Trophoblast cell (in vitro differentiated cells and primary cell): ENCODE measurements at regions not wholly inside any gene's neighbourhood (a gene's known extent, or its start where the extent isn't known, plus 50 kb on each side); places are given as distances from the start of the nearest gene placed in this dataset.

ENCODE experiments used
- DNase-seq, 2 donors: peaks; one replicate each; pipeline ENCODE4 v3.0.0-alpha.2; 2016
- H2AFZ ChIP-seq: 2 replicates; pipeline ENCODE4 v1.6.1; 2013; ENCODE audit warnings: low read length, moderate library complexity, mild to moderate bottlenecking; ENCODE audit not compliant: insufficient read depth, poor library complexity
- H2AK5ac ChIP-seq: 2 replicates; pipeline ENCODE4 v1.6.1; 2013; ENCODE audit warnings: mild to moderate bottlenecking, low read length
- H2BK120ac ChIP-seq: 2 replicates; pipeline ENCODE4 v1.6.1; 2013; ENCODE audit warnings: low read length, mild to moderate bottlenecking, moderate library complexity; ENCODE audit not compliant: insufficient read depth, poor library complexity
- H2BK12ac ChIP-seq: 2 replicates; pipeline ENCODE4 v1.6.1; 2013; ENCODE audit warnings: mild to moderate bottlenecking, low read length, moderate library complexity
- H2BK5ac ChIP-seq: 2 replicates; pipeline ENCODE4 v1.6.1; 2013; ENCODE audit warnings: low read length, low read depth, moderate library complexity, mild to moderate bottlenecking; ENCODE audit not compliant: poor library complexity
- H3K14ac ChIP-seq: 2 replicates; pipeline ENCODE4 v1.6.1; 2013; ENCODE audit warnings: mild to moderate bottlenecking, low read length
- H3K18ac ChIP-seq: 2 replicates; pipeline ENCODE4 v1.6.1; 2013; ENCODE audit warnings: mild to moderate bottlenecking, low read length
- H3K23ac ChIP-seq: 2 replicates; pipeline ENCODE4 v1.6.1; 2013; ENCODE audit warnings: low read length
- H3K27ac ChIP-seq: 2 replicates; pipeline ENCODE4 v1.5.1; 2013; ENCODE audit warnings: low read depth, mild to moderate bottlenecking, inconsistent platforms, low read length, moderate library complexity
- H3K27me3 ChIP-seq: 2 replicates; pipeline ENCODE4 v1.6.1; 2013; ENCODE audit warnings: inconsistent platforms, mild to moderate bottlenecking, low read length, moderate library complexity; ENCODE audit not compliant: insufficient read depth
- H3K36me3 ChIP-seq, 2 experiments: 1 replicate in 1 of 2; 2 replicates in 1 of 2; pipeline ENCODE4 v1.6.1; 2013; ENCODE audit warnings: low read length in 2 of 2, mild to moderate bottlenecking in 2 of 2, moderate library complexity in 1 of 2; ENCODE audit not compliant: insufficient read depth in 2 of 2, control insufficient read depth in 1 of 2
- H3K4ac ChIP-seq: 2 replicates; pipeline ENCODE4 v1.6.1; 2013; ENCODE audit warnings: low read depth, mild to moderate bottlenecking, low read length, moderate library complexity
- H3K4me1 ChIP-seq, 2 experiments: 1 replicate in 1 of 2; 2 replicates in 1 of 2; pipeline ENCODE4 v1.6.1; 2013; ENCODE audit warnings: low read length in 2 of 2, mild to moderate bottlenecking in 2 of 2, moderate library complexity in 1 of 2; ENCODE audit not compliant: insufficient read depth in 2 of 2, control insufficient read depth in 1 of 2
- H3K4me2 ChIP-seq: 2 replicates; pipeline ENCODE4 v1.6.1; 2013; ENCODE audit warnings: inconsistent platforms, mild to moderate bottlenecking, low read length, moderate library complexity
- H3K4me3 ChIP-seq: 2 replicates; pipeline ENCODE4 v1.5.1; 2013; ENCODE audit warnings: mild to moderate bottlenecking, low read depth, low read length, inconsistent platforms
- H3K79me1 ChIP-seq: one replicate; pipeline ENCODE4 v1.6.1; 2013; ENCODE audit warnings: low read length
- H3K79me2 ChIP-seq: 2 replicates; pipeline ENCODE4 v1.6.1; 2013; ENCODE audit warnings: low read length, mild to moderate bottlenecking; ENCODE audit not compliant: control insufficient read depth, insufficient read depth, poor library complexity
- H3K9ac ChIP-seq: 2 replicates; pipeline ENCODE4 v1.6.1; 2013; ENCODE audit warnings: mild to moderate bottlenecking, low read length
- H3K9me3 ChIP-seq: 2 replicates; pipeline ENCODE4 v1.6.1; 2013; ENCODE audit warnings: low read depth, mild to moderate bottlenecking, control low read depth, inconsistent platforms, low read length; ENCODE audit not compliant: insufficient read depth
- H4K12ac ChIP-seq: 2 replicates; pipeline ENCODE4 v1.6.1; 2013; ENCODE audit warnings: low read depth, mild to moderate bottlenecking, low read length, moderate library complexity
- H4K8ac ChIP-seq: 2 replicates; pipeline ENCODE4 v1.6.1; 2013; ENCODE audit warnings: low read depth, mild to moderate bottlenecking, low read length, moderate library complexity
- H4K91ac ChIP-seq: one replicate; pipeline ENCODE4 v1.6.1; 2013; ENCODE audit warnings: low read depth, mild to moderate bottlenecking, low read length, moderate library complexity
- WGBS: extraction: QIAGEN DNeasy Blood & Tissue Kit; methylation state at CpG from one replicate; pipeline ENCODE4 v1.1.7; 2013; ENCODE audit warnings: missing lambda C conversion rate; ENCODE audit not compliant: insufficient read length, insufficient coverage; ENCODE audit errors: extremely low coverage; 5-methylcytosine and 5-hydroxymethylcytosine counted together

DNA sequence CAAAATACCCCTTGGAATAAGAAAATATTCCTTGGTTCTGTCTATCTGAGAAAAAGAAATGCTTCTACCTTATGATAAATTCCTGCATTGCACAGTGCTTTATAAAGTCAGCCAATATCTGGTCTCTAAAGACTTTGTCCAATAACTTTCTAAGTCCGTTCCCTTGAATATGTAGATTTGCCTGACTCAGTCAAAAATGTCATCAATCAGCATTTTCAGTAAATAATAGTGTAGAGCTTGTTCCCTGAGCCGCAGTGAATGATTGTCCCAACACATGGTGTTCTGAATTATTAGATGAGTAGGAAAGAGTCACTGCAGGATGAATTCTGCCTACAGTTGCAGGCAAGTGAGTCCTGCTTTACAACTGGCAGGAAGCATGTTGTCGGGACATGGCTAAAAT is 316.8 kb upstream of the RBMS1 start:
- Histone ChIP-seq H4K8ac (no peak overlapping the region), H2AFZ (no peak overlapping the region)

DNA sequence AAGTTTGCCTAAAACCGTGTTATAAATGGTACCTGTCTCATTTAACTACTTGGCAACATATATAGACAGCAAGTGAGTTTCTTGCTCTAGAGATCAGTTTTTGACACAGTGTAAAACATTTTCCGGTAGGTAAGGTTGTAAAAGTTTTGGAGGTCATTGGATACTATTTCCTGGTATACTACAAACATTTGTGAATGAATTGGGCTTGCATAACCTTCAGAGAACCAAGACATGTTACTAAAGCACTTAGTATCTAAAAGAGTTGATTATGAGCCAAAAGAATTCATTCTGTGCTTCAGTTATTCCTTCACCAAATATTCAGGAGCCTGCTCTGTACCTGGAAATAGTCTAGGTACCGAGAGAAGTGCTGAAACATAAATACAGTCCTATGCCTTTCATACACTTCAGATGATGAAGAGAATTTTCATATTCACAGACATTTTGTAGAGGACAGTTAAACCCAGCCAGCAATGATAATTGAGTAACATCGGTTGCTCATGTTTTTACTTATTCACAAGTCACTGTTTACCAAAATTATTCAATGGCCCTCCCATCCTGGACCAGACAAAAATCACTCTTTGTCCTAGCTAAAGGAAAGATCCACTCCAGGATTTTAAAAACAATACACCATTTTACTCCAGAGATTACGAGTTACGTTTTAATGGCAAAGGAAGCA is 319.4 kb upstream of the RBMS1 start:
- Histone ChIP-seq H2BK12ac (no peak overlapping the region), H4K8ac (no peak overlapping the region), H3K4me1 (no peaks in the 10 kb centered on the region), H4K91ac (no peak overlapping the region), H3K9ac (no peak overlapping the region), H3K4ac (no peak overlapping the region), H2BK5ac (no peak overlapping the region), H3K4me3 (no peak overlapping the region), H3K23ac (no peak overlapping the region), H2BK120ac (no peak overlapping the region), H3K36me3 (no peaks in the 10 kb centered on the region), H3K79me1 (no peaks in the 10 kb centered on the region), H3K27ac (no peak overlapping the region), H3K79me2 (no peaks in the 10 kb centered on the region), H3K14ac (no peak overlapping the region), H2AK5ac (no peak overlapping the region), H3K9me3 (no peaks in the 10 kb centered on the region), H2AFZ (no peak overlapping the region), H3K4me2 (no peak overlapping the region), H3K18ac (no peak overlapping the region), H3K27me3 (no peaks in the 10 kb centered on the region), H4K12ac (no peak overlapping the region)
- no peak for DNase-seq
- no CpG with 5 or more reads among the region's 6 CpGs for WGBS

More for the DNA sequence above, 316.8 kb upstream of the RBMS1 start:
- Histone ChIP-seq H3K27me3 (no peaks in the 10 kb centered on the region), H3K4ac (no peak overlapping the region), H3K9me3 (peaks cover 3% of the 10 kb centered on the region), H3K79me1 (no peaks in the 10 kb centered on the region), H3K27ac (no peak overlapping the region), H4K91ac (no peak overlapping the region), H3K14ac (no peak overlapping the region), H3K4me3 (no peak overlapping the region), H2AK5ac (no peak overlapping the region), H2BK12ac (no peak overlapping the region), H2BK120ac (no peak overlapping the region), H3K79me2 (no peaks in the 10 kb centered on the region), H3K4me1 (no peaks in the 10 kb centered on the region), H4K12ac (no peak overlapping the region), H3K4me2 (no peak overlapping the region), H3K23ac (no peak overlapping the region), H2BK5ac (no peak overlapping the region), H3K9ac (no peak overlapping the region), H3K18ac (no peak overlapping the region), H3K36me3 (no peaks in the 10 kb centered on the region)
- DNase-seq, result no peak
- WGBS, result no CpG with 5 or more reads among the region's 3 CpGs

DNA sequence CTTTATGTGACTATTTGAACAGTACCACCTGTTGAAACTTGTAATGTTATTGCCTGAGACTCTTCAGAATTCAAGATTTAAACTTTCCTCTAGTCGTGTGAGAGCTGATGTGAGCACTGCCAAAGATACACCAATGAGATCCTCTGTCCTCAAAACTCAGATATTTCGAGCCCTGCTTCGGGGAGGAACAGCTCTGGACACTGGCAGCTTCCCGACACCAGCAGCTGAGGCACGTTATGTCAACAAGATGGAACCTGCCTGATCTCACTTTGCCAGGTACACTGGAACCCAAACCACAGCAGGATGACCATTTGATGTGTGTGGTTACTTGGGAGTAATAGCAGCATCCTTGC is 319.9 kb upstream of the RBMS1 start:
- no peak overlapping the region for H3K4ac ChIP-seq
- DNase-seq, result no peak
- H3K18ac ChIP-seq, result no peak overlapping the region
- H3K27me3 ChIP-seq, result no peaks in the 10 kb centered on the region
- H3K9me3 ChIP-seq, result no peaks in the 10 kb centered on the region
- no peaks in the 10 kb centered on the region for H3K79me2 ChIP-seq
- no peak overlapping the region for H4K8ac ChIP-seq
- H3K14ac ChIP-seq, result no peak overlapping the region
- no peak overlapping the region for H3K9ac ChIP-seq
- H3K79me1 ChIP-seq, result no peaks in the 10 kb centered on the region
- no peak overlapping the region for H3K27ac ChIP-seq
- H4K91ac ChIP-seq, result no peak overlapping the region
- no peak overlapping the region for H3K4me3 ChIP-seq
- no peak overlapping the region for H3K23ac ChIP-seq
- H2BK12ac ChIP-seq, result no peak overlapping the region
- no peak overlapping the region for H3K4me2 ChIP-seq
- no peak overlapping the region for H2BK5ac ChIP-seq
- H4K12ac ChIP-seq, result no peak overlapping the region
- H2AK5ac ChIP-seq, result no peak overlapping the region
- no peak overlapping the region for H2BK120ac ChIP-seq
- WGBS, result no CpG with 5 or more reads among the region's 5 CpGs
- no peak overlapping the region for H2AFZ ChIP-seq
- no peaks in the 10 kb centered on the region for H3K36me3 ChIP-seq
- H3K4me1 ChIP-seq, result no peaks in the 10 kb centered on the region

DNA sequence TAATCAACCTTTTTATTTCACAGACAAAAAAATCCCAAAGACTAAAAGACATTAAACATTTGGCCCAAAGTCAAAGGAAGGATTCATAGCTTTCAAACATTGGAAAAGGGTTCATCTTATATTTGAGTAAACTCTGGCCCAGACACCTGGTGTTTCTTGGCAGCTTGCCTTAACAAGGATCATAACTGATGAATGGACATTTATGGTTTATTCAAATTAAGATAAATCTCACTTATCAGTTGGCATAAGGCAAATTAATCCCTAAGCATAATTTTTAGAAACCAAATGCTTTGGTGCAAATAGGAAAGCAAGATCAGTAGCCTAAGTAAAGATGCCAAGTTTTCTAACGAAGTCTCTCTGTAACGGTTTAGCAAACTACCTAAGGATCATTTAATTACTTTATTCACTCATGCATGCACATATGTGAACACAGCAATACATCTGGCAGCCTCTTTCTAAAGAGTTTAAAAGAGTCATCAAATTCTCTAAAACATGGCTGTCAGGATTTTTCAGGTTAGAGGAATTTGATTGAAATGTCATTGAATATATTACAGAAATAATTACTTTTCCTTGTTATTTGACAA is 323.4 kb upstream of the RBMS1 start:
- DNase-seq, result no peak
- Histone ChIP-seq H2BK120ac (no peak overlapping the region), H3K36me3 (no peaks in the 10 kb centered on the region), H3K27ac (no peak overlapping the region), H2BK5ac (no peak overlapping the region), H3K9ac (no peak overlapping the region), H3K79me2 (no peaks in the 10 kb centered on the region), H3K9me3 (no peaks in the 10 kb centered on the region), H3K18ac (no peak overlapping the region), H3K79me1 (no peaks in the 10 kb centered on the region), H4K8ac (no peak overlapping the region), H2AFZ (no peak overlapping the region), H3K14ac (no peak overlapping the region), H2AK5ac (no peak overlapping the region), H3K4me3 (no peak overlapping the region), H2BK12ac (no peak overlapping the region), H3K4me2 (no peak overlapping the region), H4K91ac (no peak overlapping the region), H3K4me1 (no peaks in the 10 kb centered on the region), H3K23ac (no peak overlapping the region), H3K4ac (no peak overlapping the region), H3K27me3 (no peaks in the 10 kb centered on the region), H4K12ac (no peak overlapping the region)
- WGBS, result no CpG with 5 or more reads among the region's 2 CpGs
